ENCODE measurements at regions not wholly inside any gene's neighbourhood (a gene's known extent, or its start where the extent isn't known, plus 50 kb on each side); places are given as distances from the start of the nearest gene placed in this dataset.

- peaks cover 6% of the 10 kb centered on the region for H3K27me3 Mint-ChIP-seq
- no peak for DNase-seq (ENCODE audit: low spot score, unreplicated experiment)
- H3K36me3 Mint-ChIP-seq (ENCODE audit: insufficient read depth) = peaks cover 5% of the 10 kb centered on the region
- peaks cover 10% of the 10 kb centered on the region for H3K9me3 Mint-ChIP-seq (ENCODE audit: low read depth)
- H3K27ac Mint-ChIP-seq = no peak overlapping the region
- no peak for TF ChIP-seq CTCF (IDR thresholded peaks at IDR 0.05; ENCODE audit: unreplicated experiment)
- peaks cover 8% of the 10 kb centered on the region for H3K4me1 Mint-ChIP-seq (ENCODE audit: low read depth)
- H3K4me3 Mint-ChIP-seq (ENCODE audit: low read depth) = no peak overlapping the region
Observed at GRCh38 chr12:125403843-125404242, 338.6 kb downstream of the AACS start.

- H3K36me3 Mint-ChIP-seq (ENCODE audit: insufficient read depth) = peaks cover 5% of the 10 kb centered on the region
- H3K27me3 Mint-ChIP-seq = peaks cover 6% of the 10 kb centered on the region
- DNase-seq (ENCODE audit: low spot score, unreplicated experiment) = no peak
- H3K4me1 Mint-ChIP-seq (ENCODE audit: low read depth) = peaks cover 8% of the 10 kb centered on the region
- H3K9me3 Mint-ChIP-seq (ENCODE audit: low read depth) = peaks cover 10% of the 10 kb centered on the region
- H3K27ac Mint-ChIP-seq = no peak overlapping the region
- no peak for TF ChIP-seq CTCF (IDR thresholded peaks at IDR 0.05; ENCODE audit: unreplicated experiment)
- no peak overlapping the region for H3K4me3 Mint-ChIP-seq (ENCODE audit: low read depth)
Observed at GRCh38 chr12:125406131-125406530, 340.9 kb downstream of the AACS start.

- no peak for TF ChIP-seq CTCF (IDR thresholded peaks at IDR 0.05; ENCODE audit: unreplicated experiment)
Observed at GRCh38 chr12:125408718-125409117, 343.5 kb downstream of the AACS start.

GRCh38 chr12:125412506-125412905, 347.3 kb downstream of the AACS start:
- peaks cover 3% of the 10 kb centered on the region for H3K9me3 Mint-ChIP-seq (ENCODE audit: low read depth)
- peaks cover 2% of the 10 kb centered on the region for H3K4me1 Mint-ChIP-seq (ENCODE audit: low read depth)
- no peaks in the 10 kb centered on the region for H3K27me3 Mint-ChIP-seq
- TF ChIP-seq CTCF (IDR thresholded peaks at IDR 0.05; ENCODE audit: unreplicated experiment) = no peak
- H3K36me3 Mint-ChIP-seq (ENCODE audit: insufficient read depth) = no peaks in the 10 kb centered on the region
- H3K27ac Mint-ChIP-seq = no peak overlapping the region
- no peak overlapping the region for H3K4me3 Mint-ChIP-seq (ENCODE audit: low read depth)
- no peak for DNase-seq (ENCODE audit: low spot score, unreplicated experiment)

More at GRCh38 chr12:125408718-125409117, 343.5 kb downstream of the AACS start:
- peaks cover 8% of the 10 kb centered on the region for H3K4me1 Mint-ChIP-seq (ENCODE audit: low read depth)
- H3K4me3 Mint-ChIP-seq (ENCODE audit: low read depth) = no peak overlapping the region
- H3K27me3 Mint-ChIP-seq = peaks cover 3% of the 10 kb centered on the region
- no peaks in the 10 kb centered on the region for H3K36me3 Mint-ChIP-seq (ENCODE audit: insufficient read depth)
- DNase-seq (ENCODE audit: low spot score, unreplicated experiment) = no peak
- no peak overlapping the region for H3K27ac Mint-ChIP-seq
- peaks cover 3% of the 10 kb centered on the region for H3K9me3 Mint-ChIP-seq (ENCODE audit: low read depth)

- no peak overlapping the region for H3K4me3 Mint-ChIP-seq (ENCODE audit: low read depth)
- no peak overlapping the region for H3K27ac Mint-ChIP-seq
- DNase-seq (ENCODE audit: low spot score, unreplicated experiment) = no peak
Observed at GRCh38 chr12:125417446-125417845, 352.2 kb downstream of the AACS start.

More at GRCh38 chr12:125417446-125417845, 352.2 kb downstream of the AACS start:
- no peaks in the 10 kb centered on the region for H3K27me3 Mint-ChIP-seq
- peaks cover 10% of the 10 kb centered on the region for H3K9me3 Mint-ChIP-seq (ENCODE audit: low read depth)
- no peak for TF ChIP-seq CTCF (IDR thresholded peaks at IDR 0.05; ENCODE audit: unreplicated experiment)
- no peaks in the 10 kb centered on the region for H3K4me1 Mint-ChIP-seq (ENCODE audit: low read depth)
- no peaks in the 10 kb centered on the region for H3K36me3 Mint-ChIP-seq (ENCODE audit: insufficient read depth)

Measured in progenitor cell of endocrine pancreas (in vitro differentiated cells).